OCI-LY7 (cell line): ENCODE measurements at regions not wholly inside any gene's neighbourhood (a gene's known extent, or its start where the extent isn't known, plus 50 kb on each side); places are given as distances from the start of the nearest gene placed in this dataset.

Experiments
- BruUV-seq: library from RNA; stranded (reverse); fragments of 400-500 nt; replicated peaks from 2 replicates; lab custom pipeline; 2021; lab: Mats Ljungman, UMichigan
- CTCF ChIA-PET: fragments of 300-600 bp; sonication (Branson Sonifier 250); formaldehyde crosslinking; loops from one replicate; lab custom pipeline; 2022; ENCODE audit warnings: antibody characterized with exemption; ENCODE audit not compliant: unreplicated experiment; lab: Charles Lee
- POLR2A ChIA-PET: fragments of 300-600 bp; sonication (Branson Sonifier 250); formaldehyde crosslinking; loops from one replicate; lab custom pipeline; 2022; ENCODE audit warnings: antibody characterized with exemption; lab: Charles Lee
- DNase-seq: peaks from one replicate; pipeline ENCODE4 v3.0.0-alpha.2; 2015; ENCODE audit warnings: low spot score
- H2AFZ ChIP-seq: fragments of 200-600 bp; sonication (generic), shearing (Covaris generic); 2 replicates; pipeline ENCODE4 v1.6.1; 2014; ENCODE audit warnings: mild to moderate bottlenecking, antibody characterized with exemption, low read length, moderate library complexity
- H3K27ac ChIP-seq: fragments of 200-600 bp; sonication (generic); 2 replicates; pipeline ENCODE4 v1.5.1; 2014; ENCODE audit warnings: mixed run types, low read depth, mild to moderate bottlenecking, moderate library complexity, low read length, inconsistent platforms; ENCODE audit not compliant: poor library complexity, severe bottlenecking
- H3K36me3 ChIP-seq: fragments of 200-600 bp; sonication (generic); 2 replicates; pipeline ENCODE4 v1.6.1; 2014; ENCODE audit warnings: mild to moderate bottlenecking, antibody characterized with exemption, low read length, moderate library complexity, mixed read lengths; ENCODE audit not compliant: insufficient read depth
- H3K4me1 ChIP-seq: fragments of 200-600 bp; sonication (generic); 2 replicates; pipeline ENCODE4 v1.5.1; 2014; ENCODE audit warnings: mild to moderate bottlenecking, low read length; ENCODE audit not compliant: insufficient read depth, poor library complexity, severe bottlenecking
- H3K4me2 ChIP-seq: fragments of 200-600 bp; sonication (generic); 2 replicates; pipeline ENCODE4 v1.6.1; 2014; ENCODE audit warnings: mild to moderate bottlenecking, low read length
- H3K4me3 ChIP-seq: fragments of 200-600 bp; sonication (generic); 2 replicates; pipeline ENCODE4 v1.5.1; 2014; ENCODE audit warnings: mild to moderate bottlenecking, low read depth, low read length; ENCODE audit not compliant: poor library complexity, severe bottlenecking
- H3K79me2 ChIP-seq: fragments of 200-600 bp; sonication (generic); 2 replicates; pipeline ENCODE4 v1.6.1; 2016; ENCODE audit warnings: low read depth, mild to moderate bottlenecking, low read length, moderate library complexity, mixed read lengths; ENCODE audit not compliant: insufficient read depth
- H3K9me2 ChIP-seq: fragments of 200-600 bp; sonication (generic); 2 replicates; pipeline ENCODE4 v1.6.1; 2016; ENCODE audit warnings: mild to moderate bottlenecking, low read length, mixed read lengths; ENCODE audit not compliant: insufficient read depth
- H3K9me3 ChIP-seq: fragments of 200-600 bp; sonication (generic); 2 replicates; pipeline ENCODE4 v1.6.1; 2014; ENCODE audit warnings: mild to moderate bottlenecking, mixed run types, low read length, mixed read lengths
- H4K20me1 ChIP-seq: fragments of 200-600 bp; sonication (generic); 2 replicates; pipeline ENCODE4 v1.6.1; 2014; ENCODE audit warnings: mild to moderate bottlenecking, antibody characterized with exemption, low read length, moderate library complexity, mixed read lengths; ENCODE audit not compliant: insufficient read depth
- EZH2phosphoT487 ChIP-seq: fragments of 200-600 bp; sonication (generic); IDR thresholded peaks from 2 replicates; pipeline ENCODE4 v1.6.1; 2018; ENCODE audit warnings: low read depth, borderline replicate concordance, mild to moderate bottlenecking, mixed run types, antibody characterized with exemption, low read length, moderate library complexity, mixed read lengths
- intact Hi-C: fragments of 100-400 bp; cut with micrococcal nuclease; formaldehyde crosslinking; loops from one replicate; pipeline ENCODE4 v1.10.0; 2022; ENCODE audit not compliant: unreplicated experiment
- TF ChIP-seq, protein P1 (sequence below): fragments of 200-600 bp; sonication (generic); conservative IDR thresholded peaks from 2 replicates; pipeline ENCODE4 v1.5.1; 2014; ENCODE audit warnings: mild to moderate bottlenecking, antibody characterized with exemption, low read length, moderate library complexity, mixed read lengths

GRCh38 chr9:79812507-79813257, 240.9 kb downstream of the TLE4 start:
- Histone ChIP-seq H3K4me1 (peaks cover 7% of the 10 kb centered on the region), H3K36me3 (no peaks in the 10 kb centered on the region), H4K20me1 (no peaks in the 10 kb centered on the region), H3K4me2 (peak overlapping the region; percentile 31), H2AFZ (no peak overlapping the region), H3K4me3 (no peak overlapping the region), H3K9me2 (no peaks in the 10 kb centered on the region), H3K9me3 (no peaks in the 10 kb centered on the region), H3K27ac (no peak overlapping the region), H3K79me2 (no peaks in the 10 kb centered on the region)
- POLR2A ChIA-PET: interaction anchor here (1.0 kb wide), 1 partner anchor 187 kb away, joined by 3 read pairs; no protein-coding TSS in a partner anchor
- BruUV-seq: no TSS peak
- intact Hi-C loops: loop anchor here (10.0 kb wide), 1 partner anchor 238 kb away; the partner anchor contains the start of gene TLE4
- DNase-seq: peak; percentile 45
- TF ChIP-seq EZH2phosphoT487: no peak
- TF ChIP-seq, protein P1, sequence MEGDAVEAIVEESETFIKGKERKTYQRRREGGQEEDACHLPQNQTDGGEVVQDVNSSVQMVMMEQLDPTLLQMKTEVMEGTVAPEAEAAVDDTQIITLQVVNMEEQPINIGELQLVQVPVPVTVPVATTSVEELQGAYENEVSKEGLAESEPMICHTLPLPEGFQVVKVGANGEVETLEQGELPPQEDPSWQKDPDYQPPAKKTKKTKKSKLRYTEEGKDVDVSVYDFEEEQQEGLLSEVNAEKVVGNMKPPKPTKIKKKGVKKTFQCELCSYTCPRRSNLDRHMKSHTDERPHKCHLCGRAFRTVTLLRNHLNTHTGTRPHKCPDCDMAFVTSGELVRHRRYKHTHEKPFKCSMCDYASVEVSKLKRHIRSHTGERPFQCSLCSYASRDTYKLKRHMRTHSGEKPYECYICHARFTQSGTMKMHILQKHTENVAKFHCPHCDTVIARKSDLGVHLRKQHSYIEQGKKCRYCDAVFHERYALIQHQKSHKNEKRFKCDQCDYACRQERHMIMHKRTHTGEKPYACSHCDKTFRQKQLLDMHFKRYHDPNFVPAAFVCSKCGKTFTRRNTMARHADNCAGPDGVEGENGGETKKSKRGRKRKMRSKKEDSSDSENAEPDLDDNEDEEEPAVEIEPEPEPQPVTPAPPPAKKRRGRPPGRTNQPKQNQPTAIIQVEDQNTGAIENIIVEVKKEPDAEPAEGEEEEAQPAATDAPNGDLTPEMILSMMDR: no peak
- CTCF ChIA-PET: interaction anchor here (0.8 kb wide), 1 partner anchor 56 kb away, joined by 3 read pairs; no protein-coding TSS in a partner anchor

GRCh38 chr9:79812099-79812498, 240.3 kb downstream of the TLE4 start:
- Histone ChIP-seq H2AFZ (no peak overlapping the region), H3K4me1 (peaks cover 7% of the 10 kb centered on the region), H3K27ac (no peak overlapping the region), H3K4me3 (no peak overlapping the region), H4K20me1 (no peaks in the 10 kb centered on the region), H3K9me3 (no peaks in the 10 kb centered on the region), H3K36me3 (no peaks in the 10 kb centered on the region), H3K4me2 (peak overlapping the region; percentile 31; the same call in 1 of the 2 replicates), H3K79me2 (no peaks in the 10 kb centered on the region), H3K9me2 (no peaks in the 10 kb centered on the region)
- BruUV-seq: no TSS peak
- no peak for DNase-seq
- intact Hi-C loops: loop anchor here (10.0 kb wide), 1 partner anchor 237 kb away; the partner anchor contains the start of gene TLE4
- CTCF ChIA-PET: interaction anchor here (0.8 kb wide), 1 partner anchor 56 kb away, joined by 3 read pairs; no protein-coding TSS in a partner anchor
- TF ChIP-seq, protein P1: no peak
- no peak for TF ChIP-seq EZH2phosphoT487
- POLR2A ChIA-PET: no interaction called here

DNA sequence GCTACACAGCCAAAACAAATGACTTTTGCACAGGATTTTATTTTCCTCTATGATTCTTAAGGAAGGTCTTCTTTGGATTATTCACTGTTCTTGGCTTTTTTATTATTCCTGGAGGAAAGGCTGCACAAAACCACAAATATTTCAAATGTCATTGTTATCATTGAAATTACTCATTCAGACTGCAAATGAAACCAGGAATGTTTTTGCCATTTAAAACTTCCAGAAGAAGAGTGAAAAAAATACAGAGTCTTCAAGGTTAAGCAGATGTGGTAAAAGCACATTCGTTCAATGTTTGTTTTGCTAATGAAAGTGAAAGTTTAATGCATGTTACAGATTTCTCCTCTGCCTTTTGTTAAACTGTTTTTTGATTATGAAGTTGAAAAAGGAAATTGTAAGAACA, 238.2 kb downstream of the TLE4 start:
- Histone ChIP-seq H2AFZ (no peak overlapping the region), H3K9me2 (no peaks in the 10 kb centered on the region), H3K79me2 (no peaks in the 10 kb centered on the region), H3K4me1 (peaks cover 7% of the 10 kb centered on the region), H4K20me1 (no peaks in the 10 kb centered on the region), H3K9me3 (no peaks in the 10 kb centered on the region), H3K27ac (no peak overlapping the region), H3K4me2 (no peak overlapping the region), H3K36me3 (no peaks in the 10 kb centered on the region), H3K4me3 (no peak overlapping the region)
- intact Hi-C loops: loop anchor here (10.0 kb wide), 1 partner anchor 235 kb away; the partner anchor contains the start of gene TLE4
- no peak for DNase-seq
- CTCF ChIA-PET: no interaction called here
- no TSS peak for BruUV-seq
- POLR2A ChIA-PET: interaction anchor here (0.6 kb wide), 1 partner anchor 877 kb away, joined by 3 read pairs; no protein-coding TSS in a partner anchor
- no peak for TF ChIP-seq EZH2phosphoT487
- TF ChIP-seq, protein P1: no peak
